ENCODE measurements at regions not wholly inside any gene's neighbourhood (a gene's known extent, or its start where the extent isn't known, plus 50 kb on each side); places are given as distances from the start of the nearest gene placed in this dataset.

- Histone ChIP-seq H3K27ac (ENCODE audit: insufficient read depth, low read length) (no peak overlapping the region), H3K4ac (ENCODE audit: low read depth, low read length) (no peak overlapping the region), H2AFZ (replicated peaks; ENCODE audit: low read length, poor library complexity) (no peak overlapping the region), H2BK20ac (ENCODE audit: low read depth, low read length) (no peak overlapping the region), H3K4me1 (ENCODE audit: control insufficient read depth, insufficient read depth, low read length) (no peaks in the 10 kb centered on the region), H3K18ac (ENCODE audit: low read depth, low read length) (no peak overlapping the region), H3K23ac (ENCODE audit: low read depth, low read length) (no peak overlapping the region), H3K9ac (ENCODE audit: low read depth, low read length) (no peak overlapping the region), H3K9me3 (ENCODE audit: control insufficient read depth, insufficient read depth, low read length) (no peaks in the 10 kb centered on the region), H3K9me1 (ENCODE audit: insufficient read depth, low read length) (no peaks in the 10 kb centered on the region), H4K5ac (ENCODE audit: low read depth, low read length) (no peak overlapping the region), H2BK15ac (ENCODE audit: low read depth, low read length) (no peak overlapping the region), H3K27me3 (ENCODE audit: control insufficient read depth, insufficient read depth, low read length) (no peaks in the 10 kb centered on the region), H3K56ac (ENCODE audit: extremely low read depth, insufficient read depth, low read length) (no peak overlapping the region), H3K36me3 (ENCODE audit: control insufficient read depth, insufficient read depth, low read length) (no peaks in the 10 kb centered on the region), H2BK5ac (ENCODE audit: low read depth, low read length, poor library complexity, severe bottlenecking) (no peak overlapping the region), H3K4me2 (ENCODE audit: low read depth, low read length) (no peak overlapping the region), H4K20me1 (ENCODE audit: insufficient read depth, low read length) (no peaks in the 10 kb centered on the region), H3K79me1 (ENCODE audit: low read depth in 1 of 2, low read length in 2 of 2) (no peaks in the 10 kb centered on the region), H4K91ac (ENCODE audit: insufficient read depth, low read depth, low read length) (no peak overlapping the region), H3K4me3 (ENCODE audit: insufficient read depth, low read depth, low read length) (no peak overlapping the region), H2BK120ac (ENCODE audit: low read depth, low read length) (no peak overlapping the region), H2AK5ac (ENCODE audit: low read depth, low read length) (no peak overlapping the region), H2AK9ac (replicated peaks; ENCODE audit: low read depth, low read length, poor library complexity) (no peak overlapping the region), H4K8ac (ENCODE audit: low read depth in 2 of 2, low read length in 2 of 2) (no peak overlapping the region), H3K14ac (replicated peaks; ENCODE audit: low read depth, low read length) (no peak overlapping the region)
- intact Hi-C loops (cut with micrococcal nuclease): no loop called here
- no peak for DNase-seq
- dilution Hi-C loops (cut with HindIII; ENCODE audit: low sequenced_read_pairs, unreplicated experiment): no loop called here
- WGBS, 2 experiments (ENCODE audit: extremely low coverage in 2 of 2, insufficient read length in 1 of 2): no CpG with 5 or more reads among the region's 1 CpG
- ATAC-seq (ENCODE audit: low read depth): no peak
- no TSS peak for BruUV-seq (replicated peaks)
- ChIA-PET CTCF (no interaction called here), POLR2A (ENCODE audit: unreplicated experiment) (no interaction called here)
- TF ChIP-seq CHD1 (IDR thresholded peaks at IDR 0.05; ENCODE audit: low read depth, low read length) (no peak), RCOR1 (IDR thresholded peaks at IDR 0.05; ENCODE audit: insufficient replicate concordance, low read length) (no peak)
- in situ Hi-C loops (cut with MboI; ENCODE audit: low sequenced_read_pairs): no loop called here
Observed at GRCh38 chr4:112954286-112954685, 95.2 kb upstream of the ANK2 start.

All from IMR-90 (cell line).